H1 (cell line): ENCODE measurements at regions not wholly inside any gene's neighbourhood (a gene's known extent, or its start where the extent isn't known, plus 50 kb on each side); places are given as distances from the start of the nearest gene placed in this dataset.

Source experiments
- CTCF ChIA-PET: fragments of 300-600 bp; sonication (Branson Sonifier 250); formaldehyde crosslinking; loops from one replicate; lab custom pipeline; 2021; ENCODE audit not compliant: partially characterized antibody; lab: Charles Lee
- POLR2A ChIA-PET: fragments of 300-600 bp; sonication (Branson Sonifier 250); formaldehyde crosslinking; loops from one replicate; lab custom pipeline; 2021; ENCODE audit warnings: inconsistent platforms; ENCODE audit not compliant: partially characterized antibody; lab: Charles Lee
- DNase-seq, 2 experiments: peaks; one replicate each; pipeline versions ENCODE4 v3.0.0 to v3.0.0-alpha.2; 2010 to 2022; ENCODE audit warnings: low spot score in 2 of 2, low read depth in 1 of 2, mixed read lengths in 1 of 2
- FAIRE-seq: peaks from 2 replicates; lab custom pipeline; 2011; peaks lifted over from hg19 to GRCh38; lab: Jason Lieb, UNC
- H2AFZ ChIP-seq: 2 replicates; pipeline ENCODE4 v1.8.1; 2012; ENCODE audit warnings: low read length, inconsistent platforms
- H2AK5ac ChIP-seq: 2 replicates; pipeline ENCODE4 v1.6.1; 2013; ENCODE audit warnings: low read depth, low read length
- H2BK120ac ChIP-seq: replicated peaks from 2 replicates; pipeline ENCODE3; 2013; ENCODE audit warnings: low read depth, low read length, inconsistent platforms
- H2BK12ac ChIP-seq: 2 replicates; pipeline ENCODE4 v1.6.1; 2013; ENCODE audit warnings: low read depth, low read length
- H2BK15ac ChIP-seq: 2 replicates; pipeline ENCODE4 v1.6.1; 2013; ENCODE audit warnings: low read length
- H2BK20ac ChIP-seq: 2 replicates; pipeline ENCODE4 v1.6.1; 2013; ENCODE audit warnings: low read length
- H2BK5ac ChIP-seq: 2 replicates; pipeline ENCODE4 v1.6.1; 2013; ENCODE audit warnings: low read depth, low read length
- H3K14ac ChIP-seq: 2 replicates; pipeline ENCODE4 v1.6.1; 2013; ENCODE audit warnings: inconsistent platforms; ENCODE audit not compliant: insufficient read length
- H3K18ac ChIP-seq: 2 replicates; pipeline ENCODE4 v1.6.1; 2013; ENCODE audit warnings: low read length; ENCODE audit errors: extremely low read depth
- H3K23ac ChIP-seq: 2 replicates; pipeline ENCODE4 v1.6.1; 2013; ENCODE audit warnings: inconsistent platforms; ENCODE audit not compliant: insufficient read length
- H3K23me2 ChIP-seq: 2 replicates; pipeline ENCODE4 v1.6.1; 2013; ENCODE audit warnings: low read depth, low read length
- H3K27ac ChIP-seq: 2 replicates; pipeline ENCODE4 v1.6.1; 2011; ENCODE audit warnings: low read depth, low read length, inconsistent platforms
- H3K27me3 ChIP-seq, 4 experiments: replicated peaks in 1 of 4; 1 replicate in 1 of 4; 2 replicates in 3 of 4; pipeline versions ENCODE4 v1.6.1 to v1.8.1; 2011 to 2013; ENCODE audit warnings: low read length in 3 of 4, mild to moderate bottlenecking in 3 of 4, inconsistent platforms in 2 of 4, mixed read lengths in 2 of 4, moderate library complexity in 1 of 4; ENCODE audit not compliant: control insufficient read depth in 3 of 4, insufficient read depth in 3 of 4; ENCODE audit errors: extremely low read depth in 1 of 4
- H3K36me3 ChIP-seq, 4 experiments: 2 replicates each; pipeline versions ENCODE4 v1.6.1 to v1.8.1; 2011 to 2013; ENCODE audit warnings: mild to moderate bottlenecking in 4 of 4, low read length in 3 of 4, moderate library complexity in 2 of 4, control low read depth in 1 of 4, inconsistent platforms in 1 of 4; ENCODE audit not compliant: insufficient read depth in 4 of 4, control insufficient read depth in 2 of 4
- H3K4ac ChIP-seq: replicated peaks from 2 replicates; pipeline ENCODE3; 2013; ENCODE audit warnings: low read length, low read depth, mixed read lengths, inconsistent platforms; ENCODE audit not compliant: insufficient read length
- H3K4me1 ChIP-seq, 4 experiments: replicated peaks in 1 of 4; 1 replicate in 1 of 4; 2 replicates in 3 of 4; pipeline versions ENCODE4 v1.6.1 to v1.8.1; 2011 to 2013; ENCODE audit warnings: low read length in 3 of 4, inconsistent platforms in 2 of 4, mixed read lengths in 1 of 4; ENCODE audit not compliant: insufficient read depth in 4 of 4, control insufficient read depth in 3 of 4
- H3K4me2 ChIP-seq, 2 experiments: 2 replicates each; pipeline versions ENCODE4 v1.6.1 to v1.8.1; 2011 to 2013; ENCODE audit warnings: low read depth in 2 of 2, low read length in 2 of 2, control low read depth in 1 of 2, inconsistent platforms in 1 of 2, mild to moderate bottlenecking in 1 of 2; ENCODE audit not compliant: insufficient read depth in 1 of 2
- H3K4me3 ChIP-seq, 4 experiments: fragments of 200-600, 300-600 bp in 1 of 4; sonication (generic), shearing (Covaris generic), sonication (Bioruptor Twin) in 1 of 4; 2 replicates each; pipeline versions ENCODE4 v1.5.1 to v1.8.1; 2011 to 2016; ENCODE audit warnings: low read length in 4 of 4, low read depth in 3 of 4, control low read depth in 2 of 4, inconsistent platforms in 2 of 4, mild to moderate bottlenecking in 2 of 4, mixed read lengths in 1 of 4, moderate library complexity in 1 of 4; ENCODE audit not compliant: insufficient read depth in 2 of 4; ENCODE audit errors: extremely low read depth in 1 of 4
- H3K56ac ChIP-seq: replicated peaks from 2 replicates; pipeline ENCODE3; 2013; ENCODE audit warnings: low read depth, mild to moderate bottlenecking, mixed read lengths, low read length, inconsistent platforms; ENCODE audit not compliant: insufficient read length
- H3K79me1 ChIP-seq: 2 replicates; pipeline ENCODE4 v1.6.1; 2013; ENCODE audit warnings: low read depth, low read length, control low read depth
- H3K79me2 ChIP-seq, 2 experiments: 2 replicates each; pipeline versions ENCODE4 v1.6.1 to v1.8.1; 2012 to 2013; ENCODE audit warnings: low read length in 2 of 2, mild to moderate bottlenecking in 2 of 2, inconsistent platforms in 1 of 2; ENCODE audit not compliant: insufficient read depth in 2 of 2, control insufficient read depth in 1 of 2
- H3K9ac ChIP-seq, 4 experiments: replicated peaks in 1 of 4; 1 replicate in 1 of 4; 2 replicates in 3 of 4; pipeline versions ENCODE4 v1.6.1 to v1.8.1; 2011 to 2013; ENCODE audit warnings: low read depth in 3 of 4, low read length in 3 of 4, control low read depth in 2 of 4, mild to moderate bottlenecking in 2 of 4, moderate library complexity in 2 of 4, inconsistent platforms in 1 of 4; ENCODE audit errors: extremely low read depth in 1 of 4
- H3K9me3 ChIP-seq, 2 experiments: 2 replicates each; pipeline versions ENCODE4 v1.6.1 to v1.8.1; 2012 to 2013; ENCODE audit warnings: mild to moderate bottlenecking in 2 of 2, moderate library complexity in 2 of 2, control low read depth in 1 of 2, inconsistent platforms in 1 of 2, low read depth in 1 of 2, low read length in 1 of 2, mixed read lengths in 1 of 2; ENCODE audit not compliant: insufficient read depth in 2 of 2
- H4K20me1 ChIP-seq, 2 experiments: replicated peaks in 1 of 2; 2 replicates each; pipeline versions ENCODE3 to v1.8.1; 2011 to 2013; ENCODE audit warnings: inconsistent platforms in 2 of 2, low read length in 2 of 2, mild to moderate bottlenecking in 1 of 2; ENCODE audit not compliant: insufficient read depth in 2 of 2, control insufficient read depth in 1 of 2
- H4K5ac ChIP-seq: 2 replicates; pipeline ENCODE4 v1.6.1; 2013; ENCODE audit warnings: low read length, low read depth, mixed read lengths, inconsistent platforms; ENCODE audit not compliant: insufficient read length
- H4K8ac ChIP-seq: 2 replicates; pipeline ENCODE4 v1.8.0; 2013; ENCODE audit warnings: mild to moderate bottlenecking, moderate library complexity, low read length, inconsistent platforms; ENCODE audit not compliant: insufficient read depth; ENCODE audit errors: extremely low read depth
- H4K91ac ChIP-seq: replicated peaks from 2 replicates; pipeline ENCODE3; 2013; ENCODE audit warnings: low read length, mixed read lengths, inconsistent platforms; ENCODE audit not compliant: insufficient read length
- JUN ChIP-seq: IDR thresholded peaks from 2 replicates; pipeline ENCODE4 v1.6.1; 2011; ENCODE audit warnings: low read depth, mild to moderate bottlenecking, improper control_type of control experiment, low read length
- KDM1A ChIP-seq: fragments of 200-600, 300-600 bp; sonication (generic); IDR thresholded peaks from 2 replicates; pipeline ENCODE4 v1.7.1; 2016; ENCODE audit warnings: mild to moderate bottlenecking, low read length, borderline replicate concordance
- POU5F1 ChIP-seq: IDR thresholded peaks from 2 replicates; pipeline ENCODE4 v1.6.1; 2011; ENCODE audit warnings: low read depth, mild to moderate bottlenecking, low read length, moderate library complexity
- WGBS, 2 experiments: shearing (Covaris generic) in 1 of 2; methylation state at CpG; one replicate each; pipeline versions ENCODE4 v1.1.6 to v1.1.7; 2013 to 2015; ENCODE audit warnings: low lambda C conversion rate in 2 of 2, mixed read lengths in 2 of 2, inconsistent platforms in 1 of 2, low coverage in 1 of 2, missing lambda C conversion rate in 1 of 2; ENCODE audit not compliant: insufficient replicate concordance in 2 of 2, insufficient coverage in 1 of 2, insufficient read length in 1 of 2; ENCODE audit errors: extremely low coverage in 1 of 2, missing lambda C conversion rate in 1 of 2; 5-methylcytosine and 5-hydroxymethylcytosine counted together

GRCh38 chr5:116905885-116906284 is 331.3 kb upstream of the SEMA6A start:
- Histone ChIP-seq H3K36me3 (no peaks in the 10 kb centered on the region), H2BK120ac (no peak overlapping the region), H3K4ac (no peak overlapping the region), H3K4me2 (no peak overlapping the region), H2BK12ac (no peak overlapping the region), H3K14ac (no peak overlapping the region), H3K23me2 (no peaks in the 10 kb centered on the region), H3K9ac (no peak overlapping the region), H3K56ac (no peak overlapping the region), H3K79me2 (no peaks in the 10 kb centered on the region), H2AFZ (no peak overlapping the region), H2BK20ac (no peak overlapping the region), H3K18ac (no peak overlapping the region), H2AK5ac (no peak overlapping the region), H4K5ac (no peak overlapping the region), H3K23ac (no peak overlapping the region), H4K91ac (no peak overlapping the region), H4K8ac (no peak overlapping the region), H3K4me3 (no peak overlapping the region), H3K27ac (no peak overlapping the region), H3K9me3 (no peaks in the 10 kb centered on the region), H4K20me1 (no peaks in the 10 kb centered on the region), H3K79me1 (no peaks in the 10 kb centered on the region), H3K27me3 (no peaks in the 10 kb centered on the region), H3K4me1 (no peaks in the 10 kb centered on the region), H2BK15ac (no peak overlapping the region), H2BK5ac (no peak overlapping the region)
- ChIA-PET POLR2A (interaction anchor here (0.7 kb wide), 1 partner anchor 12 kb away, joined by 8 read pairs; no protein-coding TSS in a partner anchor), CTCF (interaction anchor here (0.9 to 1.4 kb wide), 3 partner anchors 8 to 26 kb away, joined by 3 to 4 read pairs (median 3); no protein-coding TSS in a partner anchor)
- TF ChIP-seq KDM1A (no peak), POU5F1 (no peak), JUN (no peak)
- FAIRE-seq (no peak), DNase-seq (no peak)
- 83% methylated on average over 3 of the region's 3 CpGs; no CpG with 5 or more reads in 1 of the 2 experiments for WGBS, 2 experiments
